ENCODE measurements at regions not wholly inside any gene's neighbourhood (a gene's known extent, or its start where the extent isn't known, plus 50 kb on each side); places are given as distances from the start of the nearest gene placed in this dataset.

GRCh38 chr7:18177815-18178660, 150.4 kb upstream of the PRPS1L1 start:
- ATAC-seq (peak; percentile 60), DNase-seq (peak in 1 of 3 donors; percentile 50)
- Histone ChIP-seq H3K36me3 (ENCODE audit: low read depth) (no peaks in the 10 kb centered on the region), H3K4me1 (ENCODE audit: low read depth) (no peaks in the 10 kb centered on the region), H3K4me3 (no peak overlapping the region), H3K9me3 (no peaks in the 10 kb centered on the region)
- no peak for TF ChIP-seq CTCF (IDR thresholded peaks at IDR 0.05)
- intact Hi-C loops (cut with DNase I, micrococcal nuclease), result no loop called here

- intact Hi-C loops (cut with DNase I, micrococcal nuclease), result no loop called here
- no peaks in the 10 kb centered on the region for H3K4me1 ChIP-seq (ENCODE audit: low read depth)
- H3K4me3 ChIP-seq, result no peak overlapping the region
- DNase-seq (no peak), ATAC-seq (no peak)
- no peaks in the 10 kb centered on the region for H3K9me3 ChIP-seq
- H3K36me3 ChIP-seq (ENCODE audit: low read depth), result no peaks in the 10 kb centered on the region
- no peak for TF ChIP-seq CTCF (IDR thresholded peaks at IDR 0.05)
Measured at GRCh38 chr7:18179093-18179492, 151.4 kb upstream of the PRPS1L1 start.

- TF ChIP-seq CTCF (IDR thresholded peaks at IDR 0.05), result no peak
- Histone ChIP-seq H3K9me3 (no peaks in the 10 kb centered on the region), H3K4me1 (ENCODE audit: low read depth) (no peaks in the 10 kb centered on the region), H3K36me3 (ENCODE audit: low read depth) (no peaks in the 10 kb centered on the region), H3K4me3 (no peak overlapping the region)
- intact Hi-C loops (cut with DNase I, micrococcal nuclease), result no loop called here
- no peak for ATAC-seq
- DNase-seq, result no peak
Measured at GRCh38 chr7:18180685-18181084, 153.0 kb upstream of the PRPS1L1 start.

GRCh38 chr7:18189500-18190126, 162.0 kb upstream of the PRPS1L1 start:
- no peak for TF ChIP-seq CTCF (IDR thresholded peaks at IDR 0.05)
- ATAC-seq (no peak), DNase-seq (no peak)
- Histone ChIP-seq H3K9me3 (no peaks in the 10 kb centered on the region), H3K4me3 (no peak overlapping the region), H3K36me3 (ENCODE audit: low read depth) (no peaks in the 10 kb centered on the region), H3K4me1 (ENCODE audit: low read depth) (no peaks in the 10 kb centered on the region)
- intact Hi-C loops (cut with DNase I, micrococcal nuclease), result no loop called here

GRCh38 chr7:18191341-18191740, 163.7 kb upstream of the PRPS1L1 start:
- ATAC-seq, result no peak
- intact Hi-C loops (cut with DNase I, micrococcal nuclease), result no loop called here

More at GRCh38 chr7:18191341-18191740, 163.7 kb upstream of the PRPS1L1 start:
- Histone ChIP-seq H3K9me3 (no peaks in the 10 kb centered on the region), H3K4me1 (ENCODE audit: low read depth) (no peaks in the 10 kb centered on the region), H3K36me3 (ENCODE audit: low read depth) (no peaks in the 10 kb centered on the region), H3K4me3 (no peak overlapping the region)
- DNase-seq, result no peak
- TF ChIP-seq CTCF (IDR thresholded peaks at IDR 0.05), result no peak

Data from mucosa of descending colon (tissue), 3 donors.